Thyroid gland (tissue), 4 donors: ENCODE measurements at regions not wholly inside any gene's neighbourhood (a gene's known extent, or its start where the extent isn't known, plus 50 kb on each side); places are given as distances from the start of the nearest gene placed in this dataset.

ENCODE experiments used
- DNase-seq, 2 donors: peaks; one replicate each; pipeline ENCODE4 v3.0.0-alpha.2; 2019
- H3K27ac ChIP-seq, 3 donors: fragments of 200-600 bp; sonication (generic); 1 replicate in 2 of 3; 2 replicates in 1 of 3; pipeline ENCODE4 v1.5.1; 2016 to 2019; ENCODE audit warnings: mild to moderate bottlenecking in 1 of 3, moderate library complexity in 1 of 3
- H3K27me3 ChIP-seq: fragments of 200-600 bp; sonication (generic); one replicate; pipeline ENCODE4 v1.5.1; 2019
- H3K36me3 ChIP-seq, 2 donors: fragments of 200-600 bp; sonication (generic); one replicate each; pipeline ENCODE4 v1.5.1; 2016 to 2019
- H3K4me1 ChIP-seq, 2 donors: fragments of 200-600 bp; sonication (generic); one replicate each; pipeline ENCODE4 v1.5.1; 2017 to 2019
- H3K4me3 ChIP-seq, 3 donors: fragments of 200-600 bp; sonication (generic); replicated peaks in 1 of 3; 1 replicate in 2 of 3; 2 replicates in 1 of 3; pipeline ENCODE4 v1.5.1; 2016; ENCODE audit warnings: mild to moderate bottlenecking in 1 of 3
- H3K9me3 ChIP-seq: fragments of 200-600 bp; sonication (generic); one replicate; pipeline ENCODE4 v1.5.1; 2017
- CTCF ChIP-seq, 6 experiments: fragments of 200-600 bp in 3 of 6; fragments of 450-650 bp in 3 of 6; sonication (generic) in 3 of 6; IDR thresholded peaks; one replicate each; pipeline ENCODE4 v1.5.1; 2016 to 2019; ENCODE audit warnings: antibody characterized with exemption in 6 of 6, mild to moderate bottlenecking in 2 of 6, inconsistent platforms in 1 of 6, moderate library complexity in 1 of 6
- POLR2A ChIP-seq, 2 donors: fragments of 450-650 bp; IDR thresholded peaks; one replicate each; pipeline ENCODE4 v1.6.1; 2017; ENCODE audit warnings: antibody characterized with exemption in 2 of 2, mild to moderate bottlenecking in 2 of 2, moderate library complexity in 1 of 2
- WGBS, 2 donors: methylation state at CpG; one replicate each; pipeline ENCODE4 v1.1.5; 2017; 5-methylcytosine and 5-hydroxymethylcytosine counted together
- intact Hi-C: fragments of 100-400 bp; cut with DNase I; formaldehyde crosslinking; loops from one replicate; pipeline ENCODE4 v1.15.1; 2023

GRCh38 chr2:239482778-239483712, 82.2 kb upstream of the HDAC4 start:
- intact Hi-C loops, result no loop called here
- no peaks in the 10 kb centered on the region for H3K4me1 ChIP-seq
- H3K36me3 ChIP-seq, result no peaks in the 10 kb centered on the region
- H3K4me3 ChIP-seq, result no peak overlapping the region
- WGBS, 2 donors, result 76 to 85% methylated on average over 38 of the region's 38 CpGs
- H3K27ac ChIP-seq, result no peak overlapping the region
- no peaks in the 10 kb centered on the region for H3K27me3 ChIP-seq
- TF ChIP-seq POLR2A (IDR thresholded peaks at IDR 0.05), result no peak
- TF ChIP-seq CTCF (IDR thresholded peaks at IDR 0.05), result no peak
- DNase-seq, result no peak
- H3K9me3 ChIP-seq, result no peaks in the 10 kb centered on the region

DNA sequence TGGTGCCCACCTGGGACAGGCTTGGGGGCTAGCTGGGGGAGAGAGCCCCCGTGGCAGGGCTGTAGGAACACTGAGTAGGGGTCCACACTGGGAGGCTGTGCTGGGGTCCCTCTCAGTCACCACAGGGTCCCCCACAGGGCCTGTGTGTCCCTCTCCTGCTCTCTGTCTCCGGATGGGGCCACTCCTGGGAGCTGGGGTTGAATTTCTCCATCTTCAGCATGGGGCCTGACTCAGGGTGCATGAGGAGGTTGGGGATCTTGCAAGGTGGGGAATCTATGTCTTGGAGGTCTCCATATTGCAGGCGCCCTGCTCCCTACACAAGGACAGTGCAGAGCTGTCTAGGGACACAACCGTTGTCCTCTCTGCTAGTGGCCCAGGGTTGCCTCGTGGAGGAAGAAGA, 78.7 kb upstream of the HDAC4 start:
- H3K27me3 ChIP-seq, result no peaks in the 10 kb centered on the region
- WGBS, 2 donors, result 75 to 89% methylated on average over 4 to 5 of the region's 5 CpGs
- H3K9me3 ChIP-seq, result no peaks in the 10 kb centered on the region
- H3K27ac ChIP-seq, result no peak overlapping the region
- TF ChIP-seq POLR2A (IDR thresholded peaks at IDR 0.05) (no peak), CTCF (IDR thresholded peaks at IDR 0.05) (no peak)
- no peak overlapping the region for H3K4me3 ChIP-seq
- no peak for DNase-seq
- intact Hi-C loops, result no loop called here
- no peaks in the 10 kb centered on the region for H3K4me1 ChIP-seq
- H3K36me3 ChIP-seq, result no peaks in the 10 kb centered on the region

DNA sequence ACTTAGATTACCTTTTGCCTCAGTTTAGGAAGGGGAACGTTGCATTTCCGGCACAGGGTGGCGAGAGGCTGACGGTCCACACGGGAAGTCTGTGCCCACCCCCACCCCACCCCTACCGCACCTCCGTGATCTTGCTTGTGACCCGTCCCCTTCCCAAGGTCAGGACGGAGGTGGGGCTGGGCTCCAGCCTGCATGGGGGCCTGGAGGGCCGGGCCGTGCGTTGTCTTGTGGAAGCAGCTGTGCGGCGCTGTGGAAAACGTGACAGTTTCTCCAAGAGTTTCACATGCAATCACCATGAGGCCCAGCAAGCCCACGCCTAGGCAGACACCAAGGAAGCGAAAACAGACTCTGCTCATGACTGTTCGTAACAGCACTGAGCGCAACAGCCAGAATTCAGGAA, 76.8 kb upstream of the HDAC4 start:
- WGBS, 2 donors, result 85 to 92% methylated on average over 18 to 19 of the region's 19 CpGs
- no peaks in the 10 kb centered on the region for H3K27me3 ChIP-seq
- no peaks in the 10 kb centered on the region for H3K4me1 ChIP-seq
- H3K4me3 ChIP-seq, result no peak overlapping the region
- H3K9me3 ChIP-seq, result no peaks in the 10 kb centered on the region
- no peaks in the 10 kb centered on the region for H3K36me3 ChIP-seq
- H3K27ac ChIP-seq, result no peak overlapping the region
- TF ChIP-seq CTCF (IDR thresholded peaks at IDR 0.05) (no peak), POLR2A (IDR thresholded peaks at IDR 0.05) (no peak)
- DNase-seq, result no peak
- intact Hi-C loops, result no loop called here

DNA sequence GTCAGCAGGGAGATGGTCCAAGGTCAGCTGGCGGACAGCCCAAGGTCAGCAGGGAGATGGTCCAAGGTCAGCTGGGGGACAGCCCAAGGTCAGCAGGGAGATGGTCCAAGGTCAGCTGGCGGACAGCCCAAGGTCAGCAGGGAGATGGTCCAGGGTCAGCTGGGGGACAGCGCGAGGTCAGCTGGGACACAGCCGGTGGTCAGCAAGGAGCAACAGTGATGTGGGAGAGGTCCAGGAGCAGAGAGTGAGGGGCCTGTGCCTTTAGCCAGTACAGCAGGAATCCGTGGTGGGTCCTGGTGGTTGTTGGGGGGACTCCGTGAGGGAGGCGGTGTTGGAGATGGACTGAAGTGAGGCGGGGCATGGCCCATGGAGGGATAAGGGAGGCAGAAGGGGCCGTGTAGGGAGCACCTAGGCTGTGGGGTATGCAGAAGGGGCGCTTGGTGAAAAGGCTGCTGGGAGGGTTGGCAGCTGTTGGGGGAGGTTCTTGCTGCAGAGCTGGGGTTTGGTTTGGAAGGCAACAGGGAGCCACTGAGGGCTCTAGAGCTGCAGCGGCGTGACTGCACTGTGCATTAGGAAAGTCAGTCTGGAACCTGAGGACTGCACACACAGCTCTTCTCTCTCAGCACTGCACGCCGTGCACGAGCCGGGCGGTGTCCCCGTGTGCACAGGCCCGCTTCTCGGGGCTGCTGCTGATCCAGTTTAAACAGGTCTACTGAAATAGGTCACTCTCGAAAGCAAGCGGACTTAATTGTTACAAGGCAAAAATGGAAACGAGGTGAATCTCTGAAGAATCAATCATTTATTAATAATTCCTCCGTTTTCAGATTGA, 76.2 kb upstream of the HDAC4 start:
- intact Hi-C loops, result no loop called here
- Histone ChIP-seq H3K36me3 (no peaks in the 10 kb centered on the region), H3K9me3 (no peaks in the 10 kb centered on the region), H3K27me3 (no peaks in the 10 kb centered on the region), H3K4me1 (no peaks in the 10 kb centered on the region), H3K4me3 (no peak overlapping the region), H3K27ac (no peak overlapping the region)
- no peak for TF ChIP-seq POLR2A (IDR thresholded peaks at IDR 0.05)
- TF ChIP-seq CTCF (IDR thresholded peaks at IDR 0.05), result no peak
- no peak for DNase-seq
- WGBS, 2 donors, result 91% methylated on average over 23 to 25 of the region's 25 CpGs
